HFFc6 (cell line): ENCODE measurements at regions not wholly inside any gene's neighbourhood (a gene's known extent, or its start where the extent isn't known, plus 50 kb on each side); places are given as distances from the start of the nearest gene placed in this dataset.

Experiments
- DNase-seq: peaks from one replicate; pipeline ENCODE4 v3.0.0-alpha.2; 2018
- H3K27ac Mint-ChIP-seq: 2 replicates; pipeline ENCODE4 v1.8.0; 2020; ENCODE audit warnings: mild to moderate bottlenecking, mixed read lengths
- H3K27me3 Mint-ChIP-seq: 2 replicates; pipeline ENCODE4 v1.8.0; 2021; ENCODE audit warnings: mild to moderate bottlenecking, moderate library complexity, mixed read lengths; ENCODE audit not compliant: insufficient read depth
- H3K36me3 Mint-ChIP-seq: 2 replicates; pipeline ENCODE4 v1.8.0; 2021; ENCODE audit warnings: low read depth, mixed read lengths
- H3K4me1 Mint-ChIP-seq: 2 replicates; pipeline ENCODE4 v1.8.0; 2020; ENCODE audit warnings: low read depth, mixed read lengths
- H3K4me3 Mint-ChIP-seq: 2 replicates; pipeline ENCODE4 v1.8.0; 2020; ENCODE audit warnings: mild to moderate bottlenecking, moderate library complexity, mixed read lengths
- H3K9me3 Mint-ChIP-seq: 2 replicates; pipeline ENCODE4 v1.8.0; 2020; ENCODE audit warnings: mild to moderate bottlenecking, mixed read lengths
- TF ChIP-seq, protein P1 (sequence below): fragments of 200-600 bp; sonication (generic); IDR thresholded peaks from 2 replicates; pipeline ENCODE4 v1.5.0; 2021; ENCODE audit warnings: antibody characterized with exemption, mild to moderate bottlenecking

DNA sequence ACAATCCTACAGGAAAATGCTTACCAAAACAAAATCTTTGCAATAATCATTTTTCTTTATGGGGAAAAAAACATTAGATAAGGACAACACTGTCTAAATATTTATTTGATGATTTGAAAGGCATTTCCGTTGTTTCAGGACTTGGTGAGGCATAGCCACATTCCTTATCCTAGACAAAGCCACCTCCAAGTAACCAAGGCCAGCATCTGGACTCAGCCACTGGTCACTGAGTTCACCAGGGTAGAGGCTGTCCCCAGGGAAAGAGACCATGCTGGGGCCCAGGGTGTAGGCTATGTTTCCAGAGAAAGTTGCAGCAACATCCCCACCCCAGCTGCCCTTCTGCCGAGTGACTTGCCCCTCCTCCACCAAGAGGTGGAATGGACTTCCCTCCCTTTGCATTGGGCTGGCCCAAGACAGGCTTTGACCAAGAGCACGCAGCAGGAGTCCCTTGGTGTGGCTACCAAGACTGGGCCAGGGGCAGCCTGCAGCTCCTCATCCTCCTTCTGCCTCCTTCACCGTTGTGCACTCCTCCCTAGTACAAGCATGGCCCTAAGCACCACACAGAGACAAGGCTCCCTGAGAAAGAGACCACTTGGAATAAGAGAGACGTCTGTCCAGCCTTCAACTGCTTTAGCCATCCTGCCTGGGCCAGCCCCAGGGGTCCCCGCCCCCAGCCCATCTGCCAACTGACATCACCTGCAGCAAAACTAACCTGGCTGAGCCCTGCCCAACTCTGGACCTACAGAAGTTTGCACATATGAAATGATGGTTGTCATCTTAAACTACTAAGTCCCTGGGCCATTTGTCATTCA lies 68.1 kb upstream of the SPIN1 start:
- Mint-ChIP-seq H3K4me1 (peaks cover 30% of the 10 kb centered on the region), H3K9me3 (no peaks in the 10 kb centered on the region), H3K27ac (no peak overlapping the region), H3K27me3 (no peaks in the 10 kb centered on the region; the same call in 1 of the 2 replicates), H3K4me3 (no peak overlapping the region; the same call in 1 of the 2 replicates), H3K36me3 (no peaks in the 10 kb centered on the region)
- peak; percentile 50 for DNase-seq
- TF ChIP-seq, protein P1, sequence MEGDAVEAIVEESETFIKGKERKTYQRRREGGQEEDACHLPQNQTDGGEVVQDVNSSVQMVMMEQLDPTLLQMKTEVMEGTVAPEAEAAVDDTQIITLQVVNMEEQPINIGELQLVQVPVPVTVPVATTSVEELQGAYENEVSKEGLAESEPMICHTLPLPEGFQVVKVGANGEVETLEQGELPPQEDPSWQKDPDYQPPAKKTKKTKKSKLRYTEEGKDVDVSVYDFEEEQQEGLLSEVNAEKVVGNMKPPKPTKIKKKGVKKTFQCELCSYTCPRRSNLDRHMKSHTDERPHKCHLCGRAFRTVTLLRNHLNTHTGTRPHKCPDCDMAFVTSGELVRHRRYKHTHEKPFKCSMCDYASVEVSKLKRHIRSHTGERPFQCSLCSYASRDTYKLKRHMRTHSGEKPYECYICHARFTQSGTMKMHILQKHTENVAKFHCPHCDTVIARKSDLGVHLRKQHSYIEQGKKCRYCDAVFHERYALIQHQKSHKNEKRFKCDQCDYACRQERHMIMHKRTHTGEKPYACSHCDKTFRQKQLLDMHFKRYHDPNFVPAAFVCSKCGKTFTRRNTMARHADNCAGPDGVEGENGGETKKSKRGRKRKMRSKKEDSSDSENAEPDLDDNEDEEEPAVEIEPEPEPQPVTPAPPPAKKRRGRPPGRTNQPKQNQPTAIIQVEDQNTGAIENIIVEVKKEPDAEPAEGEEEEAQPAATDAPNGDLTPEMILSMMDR: no peak

DNA sequence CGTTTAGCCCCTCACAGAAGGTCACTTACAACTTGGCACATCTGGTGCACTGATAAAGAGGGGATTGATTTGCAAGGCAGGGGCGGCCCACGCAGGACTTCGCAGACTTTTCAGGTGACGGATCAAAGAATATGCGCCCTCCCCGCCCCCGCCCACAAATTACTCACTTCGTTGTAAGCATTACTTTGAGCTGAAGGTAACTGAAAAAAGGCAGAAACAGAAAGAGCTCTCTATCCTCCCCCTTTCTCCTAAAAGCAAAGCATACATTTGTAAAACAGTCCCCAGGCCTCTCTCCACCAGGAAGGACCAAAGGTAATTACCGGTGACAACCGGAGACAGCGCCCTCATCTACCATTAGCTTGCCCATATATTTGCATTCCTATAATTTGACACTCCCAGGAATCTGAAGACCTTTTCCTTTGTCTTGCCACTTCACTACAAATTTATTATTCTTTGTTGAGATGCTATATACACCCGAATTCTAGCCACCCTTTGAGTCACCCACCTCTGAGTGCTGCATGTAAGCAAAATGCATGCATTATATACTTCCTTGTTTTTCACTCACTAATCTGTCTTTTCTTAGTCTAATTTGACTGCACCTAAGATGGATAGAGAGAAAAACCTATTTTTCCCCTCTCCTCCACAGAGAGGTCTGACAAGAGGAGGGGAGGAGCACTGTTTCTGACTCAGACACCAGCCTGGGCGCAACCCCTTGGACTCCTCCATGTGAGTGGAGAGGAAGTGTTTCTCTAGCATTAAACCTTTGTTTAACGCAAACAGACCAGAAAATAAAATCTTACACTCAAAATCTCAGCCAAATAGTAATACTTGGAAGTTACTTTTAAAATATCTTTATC lies 74.7 kb upstream of the SPIN1 start:
- H3K9me3 Mint-ChIP-seq: no peaks in the 10 kb centered on the region
- no peak overlapping the region for H3K27ac Mint-ChIP-seq
- DNase-seq: no peak
- peaks cover 7% of the 10 kb centered on the region for H3K4me1 Mint-ChIP-seq
- no peaks in the 10 kb centered on the region for H3K27me3 Mint-ChIP-seq
- TF ChIP-seq, protein P1: no peak
- H3K36me3 Mint-ChIP-seq: no peaks in the 10 kb centered on the region
- no peak overlapping the region for H3K4me3 Mint-ChIP-seq

DNA sequence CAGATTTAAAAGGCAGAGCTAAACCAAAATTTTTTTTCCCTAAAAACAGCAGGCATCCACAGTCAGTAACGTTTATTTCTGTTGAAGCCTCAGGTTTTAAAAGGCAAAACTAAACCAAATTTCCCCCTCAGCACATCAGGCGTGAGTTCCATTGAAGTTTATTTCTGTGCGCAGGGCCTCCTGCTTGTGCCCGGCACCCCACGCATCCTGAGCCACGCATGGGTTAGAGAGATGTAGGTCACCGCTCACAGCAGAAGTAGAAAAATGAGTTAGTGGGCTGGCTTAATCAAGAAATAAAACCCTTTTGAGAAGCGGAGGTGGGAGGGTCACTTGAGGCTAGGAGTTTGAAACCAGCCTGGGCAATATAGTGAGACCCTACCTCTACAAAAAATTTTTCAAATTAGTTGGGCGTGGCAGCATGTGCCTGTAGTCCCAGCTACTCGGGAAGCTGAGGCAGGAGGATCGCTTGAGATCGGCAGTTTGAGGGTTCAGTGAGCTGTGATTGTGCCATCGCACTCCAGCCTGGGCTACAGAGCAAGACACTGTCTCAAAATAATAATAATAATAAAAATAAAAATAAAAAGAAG lies 75.6 kb upstream of the SPIN1 start:
- Mint-ChIP-seq H3K27ac (no peak overlapping the region), H3K4me1 (peaks cover 6% of the 10 kb centered on the region), H3K27me3 (no peaks in the 10 kb centered on the region), H3K4me3 (no peak overlapping the region), H3K36me3 (no peaks in the 10 kb centered on the region), H3K9me3 (no peaks in the 10 kb centered on the region)
- TF ChIP-seq, protein P1: no peak
- DNase-seq: no peak

DNA sequence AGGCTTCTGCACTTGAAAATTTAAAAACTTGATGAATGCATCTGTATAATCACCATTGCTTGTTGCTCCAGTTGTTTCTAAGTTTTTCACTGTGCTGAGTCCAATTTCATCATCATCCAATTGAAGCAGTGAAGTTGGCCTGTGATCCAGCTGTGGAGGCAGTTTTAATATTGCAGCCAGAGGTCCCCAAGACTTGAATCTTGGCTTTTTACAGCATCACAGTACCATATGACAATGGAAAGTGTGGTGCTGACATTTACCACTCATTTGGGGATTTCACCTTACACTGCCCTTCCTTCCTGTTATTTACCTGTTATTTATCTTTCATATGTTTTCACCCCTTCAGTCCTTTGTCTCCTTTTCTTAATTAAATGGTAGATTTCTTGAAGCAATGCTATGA lies 76.2 kb upstream of the SPIN1 start:
- no peaks in the 10 kb centered on the region for H3K27me3 Mint-ChIP-seq
- no peak for DNase-seq
- no peak overlapping the region for H3K27ac Mint-ChIP-seq
- TF ChIP-seq, protein P1: no peak
- peaks cover 6% of the 10 kb centered on the region for H3K4me1 Mint-ChIP-seq
- no peak overlapping the region for H3K4me3 Mint-ChIP-seq
- H3K36me3 Mint-ChIP-seq: no peaks in the 10 kb centered on the region
- no peaks in the 10 kb centered on the region for H3K9me3 Mint-ChIP-seq

DNA sequence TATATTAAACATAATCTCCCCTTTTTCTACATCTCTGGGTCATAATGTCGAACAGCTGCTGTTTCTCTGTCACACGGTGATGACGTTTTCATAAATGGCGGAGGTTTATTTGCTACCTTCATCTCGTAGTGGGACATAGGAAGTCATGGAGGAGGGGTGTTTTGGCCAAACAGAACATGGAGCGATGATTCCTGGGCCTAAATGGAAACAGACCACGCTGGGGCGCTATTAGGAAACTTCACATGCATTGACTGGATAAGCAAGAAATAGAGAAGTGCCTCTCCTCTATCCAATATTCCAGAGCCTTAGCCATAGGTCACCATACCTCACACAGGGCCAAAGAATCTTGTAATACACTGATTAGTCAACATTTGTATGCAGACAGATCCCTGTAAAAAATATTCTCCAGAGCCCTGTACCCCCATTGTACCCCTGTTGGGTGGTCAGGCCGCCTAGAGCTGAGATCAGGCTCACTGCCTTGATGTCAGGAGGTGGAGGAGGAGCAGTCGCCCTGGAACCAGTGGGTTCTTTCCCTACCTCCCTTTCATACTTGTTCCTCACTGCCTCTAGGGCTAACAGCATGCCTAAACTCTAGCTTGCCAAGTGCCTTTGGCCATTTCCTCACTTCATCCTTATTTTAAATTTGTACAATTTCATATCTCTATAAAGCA lies 77.8 kb upstream of the SPIN1 start:
- no peaks in the 10 kb centered on the region for H3K36me3 Mint-ChIP-seq
- no peak overlapping the region for H3K4me3 Mint-ChIP-seq
- TF ChIP-seq, protein P1: no peak
- no peaks in the 10 kb centered on the region for H3K9me3 Mint-ChIP-seq
- DNase-seq: no peak
- no peaks in the 10 kb centered on the region for H3K27me3 Mint-ChIP-seq
- no peak overlapping the region for H3K27ac Mint-ChIP-seq
- peaks cover 6% of the 10 kb centered on the region for H3K4me1 Mint-ChIP-seq
